ENCODE measurements at regions not wholly inside any gene's neighbourhood (a gene's known extent, or its start where the extent isn't known, plus 50 kb on each side); places are given as distances from the start of the nearest gene placed in this dataset.

DNA sequence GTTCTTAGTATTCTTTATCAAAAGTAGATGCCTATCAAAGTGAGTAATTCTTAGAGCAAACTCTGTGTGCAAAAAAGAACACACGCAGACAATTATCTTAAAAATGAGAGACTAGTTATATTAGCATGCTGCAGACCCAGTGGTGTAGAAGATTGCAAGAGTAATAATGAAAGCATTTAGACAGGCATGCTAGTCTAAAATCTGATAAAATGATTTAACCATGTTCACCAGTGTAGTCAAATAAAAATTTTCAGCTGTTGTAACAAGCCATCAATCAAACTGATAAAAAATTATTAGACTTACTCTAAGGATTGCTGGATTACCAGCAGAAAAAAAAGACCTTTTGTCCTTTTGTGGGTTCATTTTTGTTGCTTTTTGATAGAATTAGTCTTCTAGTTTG, 241.9 kb upstream of the TLE4 start:
- TF ChIP-seq, protein P1, sequence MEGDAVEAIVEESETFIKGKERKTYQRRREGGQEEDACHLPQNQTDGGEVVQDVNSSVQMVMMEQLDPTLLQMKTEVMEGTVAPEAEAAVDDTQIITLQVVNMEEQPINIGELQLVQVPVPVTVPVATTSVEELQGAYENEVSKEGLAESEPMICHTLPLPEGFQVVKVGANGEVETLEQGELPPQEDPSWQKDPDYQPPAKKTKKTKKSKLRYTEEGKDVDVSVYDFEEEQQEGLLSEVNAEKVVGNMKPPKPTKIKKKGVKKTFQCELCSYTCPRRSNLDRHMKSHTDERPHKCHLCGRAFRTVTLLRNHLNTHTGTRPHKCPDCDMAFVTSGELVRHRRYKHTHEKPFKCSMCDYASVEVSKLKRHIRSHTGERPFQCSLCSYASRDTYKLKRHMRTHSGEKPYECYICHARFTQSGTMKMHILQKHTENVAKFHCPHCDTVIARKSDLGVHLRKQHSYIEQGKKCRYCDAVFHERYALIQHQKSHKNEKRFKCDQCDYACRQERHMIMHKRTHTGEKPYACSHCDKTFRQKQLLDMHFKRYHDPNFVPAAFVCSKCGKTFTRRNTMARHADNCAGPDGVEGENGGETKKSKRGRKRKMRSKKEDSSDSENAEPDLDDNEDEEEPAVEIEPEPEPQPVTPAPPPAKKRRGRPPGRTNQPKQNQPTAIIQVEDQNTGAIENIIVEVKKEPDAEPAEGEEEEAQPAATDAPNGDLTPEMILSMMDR (IDR thresholded peaks at IDR 0.05), result no peak

DNA sequence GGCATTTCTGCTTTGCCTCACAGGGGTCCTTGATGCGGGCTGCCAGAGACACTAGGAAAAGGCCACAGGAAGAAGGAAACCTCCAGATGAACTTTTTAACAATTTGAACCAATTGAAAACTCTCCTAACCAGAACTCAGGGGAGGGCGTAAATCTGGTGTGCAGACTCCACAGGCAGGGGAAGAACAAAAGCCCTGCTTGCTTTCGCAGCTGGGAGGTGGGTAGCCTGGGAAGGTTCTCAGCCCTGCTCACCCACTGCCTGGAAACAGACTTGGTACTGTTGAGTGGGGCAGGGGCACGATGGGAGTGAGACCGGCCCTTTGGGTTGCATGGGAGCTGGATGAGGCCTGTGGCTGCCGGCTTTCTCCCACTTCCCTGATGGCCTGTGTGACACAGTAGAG, 237.8 kb upstream of the TLE4 start:
- TF ChIP-seq, protein P1 (IDR thresholded peaks at IDR 0.05), result no peak

DNA sequence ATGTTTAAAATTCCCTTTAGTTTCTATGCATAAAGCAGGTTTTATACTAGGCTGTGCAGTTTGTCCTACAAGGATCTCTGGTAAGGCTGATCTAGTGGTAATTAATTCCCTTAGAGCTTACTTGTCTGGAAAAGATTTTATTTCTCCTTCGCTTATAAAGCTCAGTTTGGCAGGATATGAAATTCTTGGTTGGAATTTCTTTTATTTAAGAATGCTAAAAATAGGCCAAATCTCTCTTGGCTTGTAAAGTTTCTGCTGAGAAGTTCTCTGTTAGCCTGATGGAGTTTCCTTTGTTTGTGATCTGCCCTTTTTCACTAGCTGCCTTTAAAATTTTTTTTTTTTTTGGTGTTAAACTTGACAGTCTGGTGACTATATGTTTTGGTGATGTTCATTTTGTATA, 237.1 kb upstream of the TLE4 start:
- TF ChIP-seq, protein P1 (IDR thresholded peaks at IDR 0.05), result no peak

GRCh38 chr9:79335987-79336386, 235.8 kb upstream of the TLE4 start:
- TF ChIP-seq, protein P1 (IDR thresholded peaks at IDR 0.05), result no peak

DNA sequence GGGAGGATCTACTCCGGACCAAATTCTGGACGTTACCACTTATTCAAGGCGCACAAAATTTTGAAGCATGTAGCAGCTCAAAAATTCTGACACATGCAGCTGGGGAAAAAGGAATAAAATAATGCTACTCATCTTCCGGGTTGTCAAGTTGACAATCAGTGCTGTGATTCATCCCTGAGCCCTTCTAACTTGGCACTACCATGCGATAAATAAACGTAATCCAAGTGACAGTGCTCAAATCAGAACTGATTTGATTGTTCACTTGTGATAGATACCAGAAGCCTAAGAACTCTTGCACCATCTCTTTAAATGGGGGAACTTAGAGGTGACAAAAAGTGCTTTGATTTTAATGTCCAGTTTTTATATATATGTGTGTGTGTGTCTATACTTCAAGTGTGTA, 230.2 kb upstream of the TLE4 start:
- TF ChIP-seq, protein P1 (IDR thresholded peaks at IDR 0.05), result no peak

GRCh38 chr9:79346350-79347020, 225.3 kb upstream of the TLE4 start:
- TF ChIP-seq, protein P1 (IDR thresholded peaks at IDR 0.05), result no peak

GRCh38 chr9:79352322-79352721, 219.4 kb upstream of the TLE4 start:
- TF ChIP-seq, protein P1 (IDR thresholded peaks at IDR 0.05), result no peak

Data from LNCAP (cell line).